ENCODE measurements at regions not wholly inside any gene's neighbourhood (a gene's known extent, or its start where the extent isn't known, plus 50 kb on each side); places are given as distances from the start of the nearest gene placed in this dataset.

DNA sequence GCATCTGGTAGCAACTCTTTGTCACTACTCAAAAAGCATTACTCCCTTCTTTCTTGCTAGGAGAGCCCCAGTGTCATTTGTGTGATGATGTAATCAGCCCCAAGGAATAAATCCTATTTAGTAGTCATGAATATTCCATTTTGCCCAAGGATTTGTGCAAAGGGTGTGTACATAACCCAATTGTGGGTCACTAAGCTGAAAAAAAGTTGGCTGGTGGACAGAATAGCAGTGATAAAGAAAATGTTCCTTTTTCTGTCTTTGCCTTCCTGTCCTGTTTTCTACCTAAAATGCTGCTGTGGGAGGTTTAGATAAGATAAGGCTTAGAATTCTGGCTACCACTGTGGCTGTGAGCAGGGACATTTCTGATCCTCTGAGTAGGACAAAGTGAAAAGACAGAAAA, 223.1 kb upstream of the ITGA1 start:
- Histone ChIP-seq H3K4me3 (ENCODE audit: extremely low read depth in 1 of 4, insufficient read depth in 2 of 4, low read depth in 3 of 4, low read length in 4 of 4) (no peak overlapping the region), H3K79me1 (ENCODE audit: low read depth, low read length) (no peaks in the 10 kb centered on the region), H3K23ac (ENCODE audit: insufficient read length) (no peak overlapping the region), H3K56ac (replicated peaks; ENCODE audit: insufficient read length, low read depth, low read length) (no peak overlapping the region), H3K14ac (ENCODE audit: insufficient read length) (no peak overlapping the region), H2BK5ac (ENCODE audit: low read depth, low read length) (no peak overlapping the region), H4K5ac (ENCODE audit: insufficient read length, low read depth, low read length) (no peak overlapping the region), H3K4me1 (replicated peaks in 1 of 4; ENCODE audit: control insufficient read depth in 3 of 4, insufficient read depth in 4 of 4, low read length in 3 of 4) (no peaks in the 10 kb centered on the region), H2BK12ac (ENCODE audit: low read depth, low read length) (no peak overlapping the region), H4K91ac (replicated peaks; ENCODE audit: insufficient read length, low read length) (no peak overlapping the region), H2AFZ (ENCODE audit: low read length) (no peak overlapping the region), H2BK15ac (ENCODE audit: low read length) (no peak overlapping the region), H3K18ac (ENCODE audit: extremely low read depth, low read length) (no peak overlapping the region), H2BK120ac (replicated peaks; ENCODE audit: low read depth, low read length) (no peak overlapping the region), H4K20me1 (replicated peaks in 1 of 2; ENCODE audit: control insufficient read depth in 1 of 2, insufficient read depth in 2 of 2, low read length in 2 of 2) (no peaks in the 10 kb centered on the region), H3K4me2 (ENCODE audit: insufficient read depth in 1 of 2, low read depth in 2 of 2, low read length in 2 of 2) (no peak overlapping the region), H4K8ac (ENCODE audit: extremely low read depth, insufficient read depth, low read length) (no peak overlapping the region), H3K27me3 (replicated peaks in 1 of 4; ENCODE audit: control insufficient read depth in 3 of 4, extremely low read depth in 1 of 4, insufficient read depth in 3 of 4, low read length in 3 of 4) (no peaks in the 10 kb centered on the region), H2BK20ac (ENCODE audit: low read length) (no peak overlapping the region), H3K79me2 (ENCODE audit: control insufficient read depth in 1 of 2, insufficient read depth in 2 of 2, low read length in 2 of 2) (no peaks in the 10 kb centered on the region), H2AK5ac (ENCODE audit: low read depth, low read length) (no peak overlapping the region), H3K27ac (ENCODE audit: low read depth, low read length) (no peak overlapping the region), H3K36me3 (ENCODE audit: control insufficient read depth in 2 of 4, insufficient read depth in 4 of 4, low read length in 3 of 4) (no peaks in the 10 kb centered on the region), H3K9me3 (ENCODE audit: insufficient read depth in 2 of 2, low read depth in 1 of 2, low read length in 1 of 2) (no peaks in the 10 kb centered on the region), H3K23me2 (ENCODE audit: low read depth, low read length) (no peaks in the 10 kb centered on the region), H3K4ac (replicated peaks; ENCODE audit: insufficient read length, low read depth, low read length) (no peak overlapping the region), H3K9ac (replicated peaks in 1 of 4; ENCODE audit: extremely low read depth in 1 of 4, low read depth in 3 of 4, low read length in 3 of 4) (no peak overlapping the region)
- ChIA-PET CTCF (ENCODE audit: partially characterized antibody) (interaction anchor here (1.1 to 1.4 kb wide), 3 partner anchors 18 to 32 kb away, joined by 4 read pairs; no protein-coding TSS in a partner anchor), POLR2A (ENCODE audit: partially characterized antibody) (no interaction called here)
- DNase-seq (ENCODE audit: low read depth in 1 of 2, low spot score in 2 of 2) (no peak), FAIRE-seq (no peak)
- TF ChIP-seq CTCF (IDR thresholded peaks at IDR 0.05; ENCODE audit: control extremely low read depth in 1 of 3, insufficient read depth in 1 of 3, low read depth in 1 of 3, low read length in 3 of 3): no peak
- TF ChIP-seq CREB1 (IDR thresholded peaks at IDR 0.05): no peak
- no peak for TF ChIP-seq SP4 (IDR thresholded peaks at IDR 0.05; ENCODE audit: low read length)
- no peak for TF ChIP-seq TAF7 (optimal IDR thresholded peaks at IDR 0.05; ENCODE audit: borderline replicate concordance, low read depth, low read length)
- TF ChIP-seq SRF (IDR thresholded peaks at IDR 0.05; ENCODE audit: low read depth, low read length): no peak
- TF ChIP-seq HDAC2 (IDR thresholded peaks at IDR 0.05; ENCODE audit: borderline replicate concordance in 1 of 2, low read depth in 2 of 2, low read length in 2 of 2): no peak
- no peak for TF ChIP-seq TBP (IDR thresholded peaks at IDR 0.05; ENCODE audit: low read depth, low read length)
- no peak for TF ChIP-seq CHD2 (IDR thresholded peaks at IDR 0.05; ENCODE audit: low read length)
- no peak for TF ChIP-seq ASH2L (IDR thresholded peaks at IDR 0.05; ENCODE audit: low read length)
- TF ChIP-seq, protein P1, sequence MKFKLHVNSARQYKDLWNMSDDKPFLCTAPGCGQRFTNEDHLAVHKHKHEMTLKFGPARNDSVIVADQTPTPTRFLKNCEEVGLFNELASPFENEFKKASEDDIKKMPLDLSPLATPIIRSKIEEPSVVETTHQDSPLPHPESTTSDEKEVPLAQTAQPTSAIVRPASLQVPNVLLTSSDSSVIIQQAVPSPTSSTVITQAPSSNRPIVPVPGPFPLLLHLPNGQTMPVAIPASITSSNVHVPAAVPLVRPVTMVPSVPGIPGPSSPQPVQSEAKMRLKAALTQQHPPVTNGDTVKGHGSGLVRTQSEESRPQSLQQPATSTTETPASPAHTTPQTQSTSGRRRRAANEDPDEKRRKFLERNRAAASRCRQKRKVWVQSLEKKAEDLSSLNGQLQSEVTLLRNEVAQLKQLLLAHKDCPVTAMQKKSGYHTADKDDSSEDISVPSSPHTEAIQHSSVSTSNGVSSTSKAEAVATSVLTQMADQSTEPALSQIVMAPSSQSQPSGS (IDR thresholded peaks at IDR 0.05; ENCODE audit: low read length): no peak
- TF ChIP-seq SP1 (IDR thresholded peaks at IDR 0.05; ENCODE audit: low read depth, low read length): no peak
- TF ChIP-seq CBX5 (IDR thresholded peaks at IDR 0.05; ENCODE audit: low read depth, low read length): no peak
- TF ChIP-seq EGR1 (IDR thresholded peaks at IDR 0.05; ENCODE audit: borderline replicate concordance, low read depth, low read length): no peak

Measured in H1 (cell line).